ENCODE measurements at regions not wholly inside any gene's neighbourhood (a gene's known extent, or its start where the extent isn't known, plus 50 kb on each side); places are given as distances from the start of the nearest gene placed in this dataset.
"Not testable (repeated sequence)": the region's sequence is repeated elsewhere in the genome, so short reads cannot be mapped to it uniquely, and the experiment has no call there.

- DNase-seq (ENCODE audit: low read depth in 4 of 4, low spot score in 3 of 4): no peak
Observed at GRCh38 chr13:74555276-74555625, 421.0 kb upstream of the KLF12 start.

DNA sequence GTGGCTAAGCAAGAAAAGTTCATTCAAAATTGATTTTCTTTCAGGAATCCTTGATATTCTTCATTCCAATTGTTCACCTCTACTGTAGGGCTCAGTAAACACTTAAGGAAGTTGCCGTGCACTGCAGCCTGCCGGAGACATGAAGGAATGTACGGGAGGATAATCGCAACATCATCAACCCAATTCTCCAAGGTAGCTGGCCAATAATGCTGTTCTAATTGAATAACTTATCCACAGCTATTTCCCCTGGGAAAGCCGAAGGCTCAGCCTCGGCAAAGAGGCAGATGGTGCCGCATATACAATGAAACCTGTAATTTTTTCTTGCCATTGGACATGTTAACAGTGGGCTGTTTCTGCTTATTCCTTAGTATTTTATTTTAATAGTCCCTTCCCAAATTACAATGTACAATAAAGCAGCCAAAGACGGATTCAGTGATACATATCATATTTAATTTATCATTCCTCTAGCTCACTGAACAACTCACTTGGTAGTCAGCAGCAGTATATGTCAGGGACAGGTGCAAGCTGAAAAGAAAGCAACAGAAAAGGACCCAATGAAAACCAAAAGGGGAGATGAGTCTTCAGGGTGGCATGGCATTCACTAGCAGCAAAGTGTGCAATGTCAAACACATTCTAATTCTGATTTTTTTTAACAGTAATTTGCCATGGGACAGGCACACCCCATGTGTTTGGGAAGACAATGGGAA lies 420.5 kb upstream of the KLF12 start:
- DNase-seq (ENCODE audit: low read depth in 4 of 4, low spot score in 3 of 4): no peak

- DNase-seq (ENCODE audit: low read depth in 4 of 4, low spot score in 3 of 4): no peak
Observed at GRCh38 chr13:74550039-74550438, 415.8 kb upstream of the KLF12 start.

DNA sequence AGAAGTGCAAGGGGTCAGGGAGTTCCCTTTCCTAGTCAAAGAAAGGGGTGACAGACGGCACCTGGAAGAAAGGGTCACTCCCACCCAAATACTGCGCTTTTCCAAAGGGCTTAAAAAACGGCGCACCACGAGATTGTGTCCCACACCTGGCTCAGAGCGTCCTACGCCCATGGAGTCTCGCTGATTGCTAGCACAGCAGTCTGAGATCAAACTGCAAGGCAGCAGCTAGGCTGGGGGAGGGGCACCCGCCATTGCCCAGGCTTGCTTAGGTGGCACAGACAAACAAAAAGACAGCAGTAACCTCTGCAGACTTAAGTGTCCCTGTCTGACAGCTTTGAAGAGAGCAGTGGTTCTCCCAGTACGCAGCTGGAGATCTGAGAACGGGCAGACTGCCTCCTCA lies 402.4 kb upstream of the KLF12 start:
- not testable (repeated sequence) for DNase-seq (ENCODE audit: low read depth in 4 of 4, low spot score in 3 of 4)

- DNase-seq (ENCODE audit: low read depth in 4 of 4, low spot score in 3 of 4): no peak
Observed at GRCh38 chr13:74533226-74533625, 399.0 kb upstream of the KLF12 start.

- DNase-seq (ENCODE audit: low read depth in 4 of 4, low spot score in 3 of 4): no peak
Observed at GRCh38 chr13:74530011-74530410, 395.8 kb upstream of the KLF12 start.

- DNase-seq (ENCODE audit: low read depth in 4 of 4, low spot score in 3 of 4): no peak
Observed at GRCh38 chr13:74528734-74529513, 394.7 kb upstream of the KLF12 start.

GRCh38 chr13:74523057-74523456 lies 388.9 kb upstream of the KLF12 start:
- DNase-seq (ENCODE audit: low read depth in 4 of 4, low spot score in 3 of 4): no peak

GRCh38 chr13:74511523-74511922 lies 377.3 kb upstream of the KLF12 start:
- DNase-seq (ENCODE audit: low read depth in 4 of 4, low spot score in 3 of 4): no peak

- no peak for DNase-seq (ENCODE audit: low read depth in 4 of 4, low spot score in 3 of 4)
Observed at GRCh38 chr13:74487091-74487722, 353.0 kb upstream of the KLF12 start.

- no peak for DNase-seq (ENCODE audit: low read depth in 4 of 4, low spot score in 3 of 4)
Observed at GRCh38 chr13:74485757-74486156, 351.6 kb upstream of the KLF12 start.

GRCh38 chr13:74479124-74479523 lies 344.9 kb upstream of the KLF12 start:
- no peak for DNase-seq (ENCODE audit: low read depth in 4 of 4, low spot score in 3 of 4)

GRCh38 chr13:74476788-74477187 lies 342.6 kb upstream of the KLF12 start:
- DNase-seq (ENCODE audit: low read depth in 4 of 4, low spot score in 3 of 4): no peak

GRCh38 chr13:74476365-74476764 lies 342.2 kb upstream of the KLF12 start:
- no peak for DNase-seq (ENCODE audit: low read depth in 4 of 4, low spot score in 3 of 4)

DNA sequence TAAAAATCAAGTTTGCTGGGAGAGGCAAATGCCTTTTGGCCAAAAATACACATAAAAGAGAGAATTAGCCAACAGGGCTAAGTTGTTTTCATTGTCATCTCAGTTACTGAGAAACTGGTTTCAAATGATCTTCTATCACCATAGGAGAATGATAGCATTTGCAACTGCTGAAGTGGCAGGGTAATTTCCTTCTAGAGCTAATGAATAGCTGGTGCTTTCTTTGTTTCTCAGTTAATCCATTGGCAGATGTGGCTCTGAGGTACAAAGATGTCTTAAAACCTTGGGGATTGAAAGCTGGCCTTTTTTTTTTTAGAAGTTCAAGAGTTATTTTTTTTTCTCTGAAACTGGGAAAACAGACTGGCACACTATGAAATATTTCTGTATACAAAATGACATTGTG lies 332.7 kb upstream of the KLF12 start:
- no peak for DNase-seq (ENCODE audit: low read depth in 4 of 4, low spot score in 3 of 4)

DNA sequence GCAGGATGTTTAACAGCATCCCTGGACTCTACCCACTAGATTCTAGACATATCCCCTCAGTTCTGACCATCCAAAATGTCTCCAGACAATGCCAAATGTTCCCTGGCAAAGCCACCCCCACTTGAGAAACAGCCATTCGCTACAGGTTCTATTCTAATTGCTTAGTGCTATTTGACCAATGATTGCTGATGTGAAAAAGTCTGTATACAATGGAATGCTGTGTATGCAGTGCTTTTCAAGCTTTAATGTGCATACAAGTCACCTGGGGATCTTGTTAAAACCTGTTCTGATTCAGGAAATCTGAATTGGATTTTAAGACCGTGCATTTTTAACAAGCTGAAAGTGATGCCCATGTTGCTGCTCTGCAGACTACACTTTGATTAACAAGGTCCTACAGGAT lies 331.8 kb upstream of the KLF12 start:
- DNase-seq (ENCODE audit: low read depth in 4 of 4, low spot score in 3 of 4): no peak

DNA sequence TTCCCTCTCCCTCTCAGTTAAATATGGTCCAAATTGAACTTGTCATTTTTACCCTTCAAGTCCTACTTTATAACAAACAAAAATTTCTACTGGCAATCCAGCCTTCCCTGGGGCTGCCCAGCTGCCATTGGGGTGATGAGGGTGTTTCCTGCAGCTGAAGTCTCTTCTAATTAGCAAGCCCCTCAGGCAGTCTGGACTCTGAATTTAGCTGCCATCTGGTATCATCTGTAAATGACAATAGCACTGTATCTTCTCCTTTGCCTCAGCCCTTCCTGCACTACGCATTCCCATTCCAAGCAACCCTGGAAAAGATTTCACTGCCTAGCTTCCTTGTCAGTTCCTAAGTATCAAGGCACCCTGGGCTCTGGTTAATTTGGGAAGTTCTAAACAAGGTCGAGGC lies 331.1 kb upstream of the KLF12 start:
- DNase-seq (ENCODE audit: low read depth in 4 of 4, low spot score in 3 of 4): no peak

GRCh38 chr13:74464670-74465069 lies 330.5 kb upstream of the KLF12 start:
- DNase-seq (ENCODE audit: low read depth in 4 of 4, low spot score in 3 of 4): no peak

- DNase-seq (ENCODE audit: low read depth in 4 of 4, low spot score in 3 of 4): no peak
Observed at GRCh38 chr13:74461011-74461410, 326.8 kb upstream of the KLF12 start.

DNA sequence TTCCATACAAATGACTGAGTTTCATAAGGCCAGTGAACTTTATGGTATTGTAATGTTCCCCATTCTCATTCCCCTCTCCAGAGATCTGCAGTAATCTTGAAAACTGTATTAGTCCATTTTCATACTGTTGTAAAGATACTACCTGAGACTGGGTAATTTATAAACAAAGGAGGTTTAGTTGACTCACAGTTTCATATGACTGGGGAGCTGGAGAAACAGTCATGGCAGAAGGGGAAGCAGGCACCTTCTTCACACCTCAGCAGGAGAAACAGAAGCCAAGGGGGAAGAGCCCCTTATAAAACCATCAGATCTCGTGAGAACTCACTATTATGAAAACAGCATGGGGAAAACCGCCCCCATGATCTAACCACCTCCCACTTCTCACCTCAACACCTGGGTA lies 318.7 kb upstream of the KLF12 start:
- no peak for DNase-seq (ENCODE audit: low read depth in 4 of 4, low spot score in 3 of 4)

GRCh38 chr13:74452176-74452575 lies 318.0 kb upstream of the KLF12 start:
- DNase-seq (ENCODE audit: low read depth in 4 of 4, low spot score in 3 of 4): no peak

DNA sequence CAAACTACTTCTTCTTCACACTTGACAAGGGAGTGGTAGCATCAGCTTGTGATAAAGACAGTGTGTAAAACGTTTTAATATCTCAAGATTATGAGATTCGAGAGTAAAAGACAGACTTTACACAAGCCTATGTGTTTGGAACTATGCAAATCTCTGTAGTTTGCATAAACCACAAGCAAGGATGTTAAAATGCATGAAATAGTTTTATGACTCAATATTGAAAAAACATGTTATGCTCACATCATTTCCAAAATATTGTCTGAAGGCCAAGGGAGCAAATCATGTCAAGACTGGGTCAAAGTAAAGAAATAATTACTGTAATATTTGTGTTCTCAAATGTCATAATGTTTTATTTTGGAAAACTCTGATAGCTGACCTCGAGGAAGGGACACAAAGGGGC lies 316.8 kb upstream of the KLF12 start:
- DNase-seq (ENCODE audit: low read depth in 4 of 4, low spot score in 3 of 4): no peak

All from left renal pelvis (tissue), 4 donors.